Thyroid gland (tissue), 4 donors: ENCODE measurements at regions not wholly inside any gene's neighbourhood (a gene's known extent, or its start where the extent isn't known, plus 50 kb on each side); places are given as distances from the start of the nearest gene placed in this dataset.

Source experiments
- CTCF ChIP-seq, 6 experiments: fragments of 200-600 bp in 3 of 6; fragments of 450-650 bp in 3 of 6; sonication (generic) in 3 of 6; IDR thresholded peaks; one replicate each; pipeline ENCODE4 v1.5.1; 2016 to 2019; ENCODE audit warnings: antibody characterized with exemption in 6 of 6, mild to moderate bottlenecking in 2 of 6, inconsistent platforms in 1 of 6, moderate library complexity in 1 of 6
- POLR2A ChIP-seq, 2 donors: fragments of 450-650 bp; IDR thresholded peaks; one replicate each; pipeline ENCODE4 v1.6.1; 2017; ENCODE audit warnings: antibody characterized with exemption in 2 of 2, mild to moderate bottlenecking in 2 of 2, moderate library complexity in 1 of 2

DNA sequence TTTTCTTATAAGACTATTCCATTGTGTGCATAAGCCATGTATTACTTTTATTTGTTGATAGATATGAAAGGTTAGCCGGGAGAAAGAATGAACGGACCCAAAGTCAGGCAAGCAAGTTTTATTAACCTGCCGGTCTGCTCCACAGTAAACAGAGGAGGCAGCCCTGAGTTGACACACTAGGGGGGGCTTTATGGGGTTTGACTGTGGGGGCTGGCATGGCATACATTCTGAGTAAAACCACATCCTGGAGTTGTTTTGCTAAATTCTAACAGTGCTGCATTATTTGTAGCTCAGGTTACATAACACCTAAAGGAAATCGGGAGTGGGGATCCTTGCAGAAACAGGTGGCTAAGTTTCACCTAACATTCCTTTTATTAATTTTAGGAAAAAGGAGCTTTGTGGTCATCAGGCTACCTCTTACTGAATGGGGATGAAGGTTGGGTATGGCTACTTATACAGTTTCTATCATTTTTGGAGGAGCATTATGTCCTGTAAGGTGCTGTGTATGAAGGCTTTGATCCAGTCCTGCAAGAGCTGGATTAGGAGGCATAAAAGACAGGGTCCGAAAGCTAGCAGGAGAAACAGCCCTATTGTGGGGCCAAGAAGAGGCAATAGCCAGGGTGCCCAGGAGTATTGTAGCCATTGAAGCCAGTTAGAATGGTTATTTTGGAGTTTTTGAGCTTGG, 107.4 kb upstream of the USP9Y start:
- TF ChIP-seq CTCF (IDR thresholded peaks at IDR 0.05) (no peak), POLR2A (IDR thresholded peaks at IDR 0.05) (no peak)
